ENCODE measurements at regions not wholly inside any gene's neighbourhood (a gene's known extent, or its start where the extent isn't known, plus 50 kb on each side); places are given as distances from the start of the nearest gene placed in this dataset.

GRCh38 chr14:73764406-73765280 lies 50.5 kb upstream of the PNMA1 start:
- no peaks in the 10 kb centered on the region for H3K9me3 ChIP-seq (ENCODE audit: control insufficient read depth in 1 of 2, low read length in 2 of 2)
- H3K4me1 ChIP-seq (ENCODE audit: control insufficient read depth in 1 of 2, insufficient read depth in 2 of 2, low read length in 2 of 2), result peaks cover 55 to 62% of the 10 kb centered on the region in 2 donors
- no peaks in the 10 kb centered on the region for H3K27me3 ChIP-seq (ENCODE audit: low read depth, low read length)
- H3K27ac ChIP-seq (ENCODE audit: low read length), result peak overlapping the region; percentile 57
- H3K36me3 ChIP-seq (ENCODE audit: control insufficient read depth in 1 of 2, insufficient read depth in 2 of 2, low read length in 2 of 2), result peaks cover 0 to 9% of the 10 kb centered on the region in 2 donors
- H3K4me3 ChIP-seq (ENCODE audit: low read depth in 1 of 2, low read length in 2 of 2), result no peak overlapping the region

Measured in muscle layer of duodenum (tissue), 2 donors.